ENCODE measurements at regions not wholly inside any gene's neighbourhood (a gene's known extent, or its start where the extent isn't known, plus 50 kb on each side); places are given as distances from the start of the nearest gene placed in this dataset.

DNA sequence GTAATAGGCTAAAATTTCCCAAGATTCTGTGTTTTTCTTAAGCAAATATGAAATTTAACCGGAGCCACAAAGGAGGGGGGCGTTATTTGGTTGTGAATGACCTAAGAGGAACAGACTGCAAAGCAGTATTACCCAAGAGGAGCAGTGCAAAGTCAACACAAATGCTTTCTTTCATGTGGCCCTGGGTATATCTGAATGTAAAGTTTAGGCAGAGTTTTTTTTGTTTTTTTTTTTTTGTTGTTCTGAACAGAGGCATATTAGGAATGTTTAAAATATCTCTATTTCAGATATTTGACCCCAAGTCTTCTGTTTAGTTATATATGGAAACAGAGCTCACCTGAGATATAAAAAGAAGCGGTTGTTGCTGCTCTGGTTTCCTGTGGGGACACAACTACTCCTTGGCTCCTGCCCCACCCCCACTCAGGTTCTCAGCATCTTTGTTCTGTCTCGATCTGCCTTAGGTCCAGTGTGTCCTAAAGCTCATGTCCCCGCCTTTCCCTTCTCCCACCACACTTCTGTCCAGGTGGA is 220.7 kb downstream of the RFC3 start:
- TF ChIP-seq, protein P1, sequence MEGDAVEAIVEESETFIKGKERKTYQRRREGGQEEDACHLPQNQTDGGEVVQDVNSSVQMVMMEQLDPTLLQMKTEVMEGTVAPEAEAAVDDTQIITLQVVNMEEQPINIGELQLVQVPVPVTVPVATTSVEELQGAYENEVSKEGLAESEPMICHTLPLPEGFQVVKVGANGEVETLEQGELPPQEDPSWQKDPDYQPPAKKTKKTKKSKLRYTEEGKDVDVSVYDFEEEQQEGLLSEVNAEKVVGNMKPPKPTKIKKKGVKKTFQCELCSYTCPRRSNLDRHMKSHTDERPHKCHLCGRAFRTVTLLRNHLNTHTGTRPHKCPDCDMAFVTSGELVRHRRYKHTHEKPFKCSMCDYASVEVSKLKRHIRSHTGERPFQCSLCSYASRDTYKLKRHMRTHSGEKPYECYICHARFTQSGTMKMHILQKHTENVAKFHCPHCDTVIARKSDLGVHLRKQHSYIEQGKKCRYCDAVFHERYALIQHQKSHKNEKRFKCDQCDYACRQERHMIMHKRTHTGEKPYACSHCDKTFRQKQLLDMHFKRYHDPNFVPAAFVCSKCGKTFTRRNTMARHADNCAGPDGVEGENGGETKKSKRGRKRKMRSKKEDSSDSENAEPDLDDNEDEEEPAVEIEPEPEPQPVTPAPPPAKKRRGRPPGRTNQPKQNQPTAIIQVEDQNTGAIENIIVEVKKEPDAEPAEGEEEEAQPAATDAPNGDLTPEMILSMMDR (IDR thresholded peaks at IDR 0.05) = no peak
- TF ChIP-seq POLR2A (IDR thresholded peaks at IDR 0.05) = no peak
- H3K4me3 ChIP-seq (replicated peaks in 1 of 3) = no peak overlapping the region
- WGBS, 2 donors = 64 to 78% methylated on average over 5 of the region's 5 CpGs
- intact Hi-C loops (cut with DNase I) = no loop called here
- H3K27me3 ChIP-seq = no peaks in the 10 kb centered on the region
- H3K36me3 ChIP-seq = no peaks in the 10 kb centered on the region
- H3K27ac ChIP-seq = no peak overlapping the region
- DNase-seq = no peak
- no peaks in the 10 kb centered on the region for H3K4me1 ChIP-seq
- H3K9me3 ChIP-seq = no peaks in the 10 kb centered on the region

DNA sequence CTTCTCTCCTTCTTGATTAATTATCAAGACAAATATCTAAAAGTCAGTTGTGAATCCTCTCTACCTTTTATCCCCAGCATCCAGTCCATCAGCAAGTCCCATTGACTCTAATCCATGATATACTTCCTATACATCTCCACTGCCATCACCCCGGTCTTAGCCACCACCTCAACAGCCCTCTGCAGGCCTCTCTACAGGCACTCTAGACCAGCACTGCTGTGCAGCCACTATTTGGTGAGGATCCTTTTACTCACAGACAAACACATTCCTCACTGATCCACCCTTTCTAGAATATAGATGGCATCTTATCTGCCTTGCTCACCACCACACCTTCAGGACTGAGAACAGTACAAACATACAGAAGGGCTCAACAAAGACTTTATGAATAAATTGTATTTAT is 221.7 kb downstream of the RFC3 start:
- no peak for TF ChIP-seq POLR2A (IDR thresholded peaks at IDR 0.05)
- TF ChIP-seq, protein P1 (IDR thresholded peaks at IDR 0.05) = no peak
- Histone ChIP-seq H3K4me1 (no peaks in the 10 kb centered on the region), H3K9me3 (no peaks in the 10 kb centered on the region), H3K27me3 (no peaks in the 10 kb centered on the region), H3K4me3 (replicated peaks in 1 of 3) (no peak overlapping the region), H3K27ac (no peak overlapping the region), H3K36me3 (no peaks in the 10 kb centered on the region)
- WGBS, 2 donors = 83 to 91% methylated on average over 1 of the region's 1 CpG
- no peak for DNase-seq
- intact Hi-C loops (cut with DNase I) = no loop called here

DNA sequence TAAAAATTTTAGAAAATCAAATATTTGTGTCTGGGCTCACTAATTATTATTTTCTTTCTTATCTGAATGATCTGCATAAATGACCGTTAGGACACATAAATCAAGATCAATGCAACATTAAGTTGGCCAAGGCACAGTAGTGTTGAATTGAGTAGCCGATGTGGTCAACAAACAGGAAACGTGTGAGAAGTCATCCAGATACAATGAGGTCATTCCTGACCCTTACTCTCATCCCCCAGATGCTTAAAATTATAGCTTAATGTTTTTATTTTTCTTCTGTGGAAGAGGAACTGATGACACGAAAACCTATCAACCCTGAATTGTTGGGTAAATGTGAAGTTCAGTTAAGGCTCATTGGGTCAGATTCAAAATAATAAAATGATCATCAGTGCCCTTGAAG is 222.9 kb downstream of the RFC3 start:
- Histone ChIP-seq H3K36me3 (no peaks in the 10 kb centered on the region), H3K27me3 (no peaks in the 10 kb centered on the region), H3K4me3 (replicated peaks in 1 of 3) (no peak overlapping the region), H3K9me3 (no peaks in the 10 kb centered on the region), H3K27ac (no peak overlapping the region), H3K4me1 (no peaks in the 10 kb centered on the region)
- TF ChIP-seq, protein P1 (IDR thresholded peaks at IDR 0.05) = no peak
- TF ChIP-seq POLR2A (IDR thresholded peaks at IDR 0.05) = no peak
- intact Hi-C loops (cut with DNase I) = no loop called here
- no peak for DNase-seq
- WGBS, 2 donors = 72 to 77% methylated on average over 4 of the region's 4 CpGs

DNA sequence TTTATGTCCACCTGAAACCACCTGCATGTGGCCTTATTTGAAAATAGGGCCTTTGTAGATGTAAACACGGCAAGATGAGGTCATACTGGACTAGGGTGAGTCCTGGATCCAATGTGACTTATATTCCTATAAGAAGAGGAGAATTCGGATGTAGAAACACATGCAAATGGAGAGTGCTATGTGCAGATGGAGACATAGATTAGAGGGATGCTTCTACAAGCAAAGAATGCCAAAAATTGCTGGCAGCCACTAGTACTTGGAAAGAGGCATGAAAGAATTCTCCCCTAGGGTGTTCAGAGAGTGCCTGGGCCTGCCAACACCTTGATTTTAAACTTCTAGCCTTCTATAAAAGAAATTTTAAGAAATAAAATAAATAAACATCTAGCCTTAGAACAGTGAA is 226.1 kb downstream of the RFC3 start:
- 68 to 72% methylated on average over 2 of the region's 2 CpGs for WGBS, 2 donors
- H3K9me3 ChIP-seq = no peaks in the 10 kb centered on the region
- H3K27ac ChIP-seq = no peak overlapping the region
- H3K4me1 ChIP-seq = no peaks in the 10 kb centered on the region
- no peaks in the 10 kb centered on the region for H3K36me3 ChIP-seq
- no peaks in the 10 kb centered on the region for H3K27me3 ChIP-seq
- no peak for DNase-seq
- no peak overlapping the region for H3K4me3 ChIP-seq (replicated peaks in 1 of 3)
- intact Hi-C loops (cut with DNase I) = no loop called here
- TF ChIP-seq, protein P1 (IDR thresholded peaks at IDR 0.05) = no peak
- TF ChIP-seq POLR2A (IDR thresholded peaks at IDR 0.05) = no peak

DNA sequence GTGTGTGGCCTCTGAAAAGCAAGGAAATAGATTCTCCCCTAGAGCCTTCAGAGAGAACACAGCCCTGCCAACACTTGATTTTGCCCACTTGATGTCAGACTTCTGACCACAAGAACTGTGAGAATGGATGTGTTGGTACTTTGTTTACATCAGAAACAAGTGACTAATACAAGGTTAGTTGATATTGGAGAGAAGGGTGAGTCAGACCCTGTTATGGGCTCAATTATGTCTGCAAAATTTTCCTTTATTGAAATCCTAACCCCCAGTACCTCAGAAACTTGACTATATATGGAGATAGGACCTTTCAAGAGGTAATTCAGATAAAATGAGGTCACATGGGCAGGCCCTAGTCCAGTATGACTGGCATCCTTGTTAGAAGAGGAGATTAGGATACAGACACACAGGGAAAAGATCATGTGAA is 226.7 kb downstream of the RFC3 start:
- Histone ChIP-seq H3K4me3 (replicated peaks in 1 of 3) (no peak overlapping the region), H3K36me3 (no peaks in the 10 kb centered on the region), H3K27ac (no peak overlapping the region), H3K4me1 (no peaks in the 10 kb centered on the region), H3K9me3 (no peaks in the 10 kb centered on the region), H3K27me3 (no peaks in the 10 kb centered on the region)
- TF ChIP-seq, protein P1 (IDR thresholded peaks at IDR 0.05) = no peak
- TF ChIP-seq POLR2A (IDR thresholded peaks at IDR 0.05) = no peak
- intact Hi-C loops (cut with DNase I) = no loop called here
- DNase-seq = no peak

Data from thyroid gland (tissue), 4 donors.